AG09319 (cell line): ENCODE measurements at regions not wholly inside any gene's neighbourhood (a gene's known extent, or its start where the extent isn't known, plus 50 kb on each side); places are given as distances from the start of the nearest gene placed in this dataset.

Experiments used
- DNase-seq: peaks from one replicate; pipeline ENCODE4 v3.0.0-alpha.2; 2010; ENCODE audit warnings: low read depth; ENCODE audit errors: extremely low read depth
- TF ChIP-seq, protein P1 (sequence below): IDR thresholded peaks from 2 replicates; pipeline ENCODE4 v1.5.1; 2011; ENCODE audit warnings: low read depth, mild to moderate bottlenecking, inconsistent platforms, low read length, moderate library complexity

DNA sequence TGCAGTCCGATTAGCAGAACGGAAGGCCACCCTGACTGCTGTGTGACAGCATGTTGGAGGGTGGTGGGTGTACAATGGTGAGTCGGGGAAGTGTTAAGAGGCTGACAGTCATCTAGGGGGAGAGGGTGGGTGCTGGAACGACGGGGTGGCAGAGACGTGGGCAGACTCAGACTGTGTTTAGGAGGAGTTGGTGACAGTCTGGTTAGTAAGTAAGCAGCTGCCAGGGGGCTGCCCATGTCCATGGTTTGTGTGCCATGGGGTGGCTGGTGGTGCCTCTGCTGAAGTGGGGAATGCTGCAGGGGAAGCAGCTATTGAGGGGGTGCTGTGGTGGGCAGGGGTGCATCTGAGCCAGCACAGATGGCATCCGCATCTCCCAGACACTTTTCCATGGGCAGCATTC is 51.3 kb upstream of the BOD1 start:
- no peak for DNase-seq
- TF ChIP-seq, protein P1, sequence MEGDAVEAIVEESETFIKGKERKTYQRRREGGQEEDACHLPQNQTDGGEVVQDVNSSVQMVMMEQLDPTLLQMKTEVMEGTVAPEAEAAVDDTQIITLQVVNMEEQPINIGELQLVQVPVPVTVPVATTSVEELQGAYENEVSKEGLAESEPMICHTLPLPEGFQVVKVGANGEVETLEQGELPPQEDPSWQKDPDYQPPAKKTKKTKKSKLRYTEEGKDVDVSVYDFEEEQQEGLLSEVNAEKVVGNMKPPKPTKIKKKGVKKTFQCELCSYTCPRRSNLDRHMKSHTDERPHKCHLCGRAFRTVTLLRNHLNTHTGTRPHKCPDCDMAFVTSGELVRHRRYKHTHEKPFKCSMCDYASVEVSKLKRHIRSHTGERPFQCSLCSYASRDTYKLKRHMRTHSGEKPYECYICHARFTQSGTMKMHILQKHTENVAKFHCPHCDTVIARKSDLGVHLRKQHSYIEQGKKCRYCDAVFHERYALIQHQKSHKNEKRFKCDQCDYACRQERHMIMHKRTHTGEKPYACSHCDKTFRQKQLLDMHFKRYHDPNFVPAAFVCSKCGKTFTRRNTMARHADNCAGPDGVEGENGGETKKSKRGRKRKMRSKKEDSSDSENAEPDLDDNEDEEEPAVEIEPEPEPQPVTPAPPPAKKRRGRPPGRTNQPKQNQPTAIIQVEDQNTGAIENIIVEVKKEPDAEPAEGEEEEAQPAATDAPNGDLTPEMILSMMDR = no peak

DNA sequence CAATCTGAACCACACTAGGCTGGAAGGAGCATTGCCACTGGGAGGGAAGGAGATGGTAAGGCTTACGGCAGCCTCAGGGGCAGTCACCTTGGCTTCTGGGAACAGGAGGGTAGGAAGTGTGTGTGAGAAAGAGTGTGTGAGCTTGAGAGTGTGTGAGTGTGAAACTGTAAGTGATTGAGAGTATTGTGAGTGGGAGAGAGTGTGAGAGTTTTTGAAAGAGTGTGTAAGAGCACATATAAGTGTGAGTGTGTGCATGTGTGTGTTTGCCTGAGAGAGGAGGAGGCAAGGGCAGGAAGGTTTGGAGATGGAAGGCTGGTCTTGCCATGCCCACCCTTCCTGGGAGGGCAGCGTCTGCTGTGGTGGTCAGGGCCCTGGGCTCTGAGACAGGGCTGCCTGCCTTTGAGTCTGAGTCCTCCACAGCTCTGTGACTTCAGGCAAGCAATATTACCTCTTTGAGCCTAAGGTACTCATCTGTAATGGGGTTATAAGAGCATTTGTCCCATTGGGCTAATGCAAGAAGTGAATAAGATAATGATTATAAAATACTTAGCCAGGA is 51.9 kb upstream of the BOD1 start:
- TF ChIP-seq, protein P1 = no peak
- no peak for DNase-seq

DNA sequence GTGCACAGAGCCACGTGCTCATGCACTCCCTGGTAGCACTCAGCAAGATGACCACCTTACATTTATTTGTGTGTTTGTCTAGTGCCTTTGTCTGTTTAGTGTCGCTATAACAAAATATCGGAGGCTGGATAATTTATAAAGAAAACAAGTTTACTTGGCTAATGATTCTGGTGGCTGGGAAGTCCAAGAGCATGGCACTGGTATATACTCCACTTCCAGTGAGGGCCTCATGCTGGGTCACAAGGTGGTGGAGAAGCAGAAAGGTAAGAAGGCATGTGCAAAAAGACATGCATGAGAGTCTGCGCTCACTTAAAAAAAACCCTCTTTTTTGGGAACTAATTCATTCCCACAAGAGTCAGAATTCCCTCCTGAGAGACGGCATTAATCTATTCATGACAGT is 52.5 kb upstream of the BOD1 start:
- no peak for DNase-seq
- TF ChIP-seq, protein P1 = no peak

DNA sequence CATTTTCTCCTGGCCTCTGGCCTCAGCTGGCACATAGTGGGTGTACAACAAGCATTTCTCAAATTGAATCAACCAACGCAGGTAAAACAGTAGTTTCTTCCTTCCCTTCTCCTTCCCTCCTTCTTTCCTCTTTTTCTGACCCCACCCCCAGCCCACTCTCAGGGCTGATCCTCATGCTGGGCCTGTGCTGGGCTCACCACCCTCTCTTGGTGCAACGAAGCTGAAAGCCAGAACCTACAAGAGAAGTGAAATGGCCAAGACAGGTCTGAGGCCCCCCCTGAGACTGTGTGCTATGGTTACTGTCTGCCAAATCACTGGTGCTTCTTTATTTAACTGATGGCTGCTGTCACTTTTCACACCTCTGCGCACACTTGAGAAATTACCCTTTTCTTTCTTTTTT is 53.0 kb upstream of the BOD1 start:
- TF ChIP-seq, protein P1 = no peak

DNA sequence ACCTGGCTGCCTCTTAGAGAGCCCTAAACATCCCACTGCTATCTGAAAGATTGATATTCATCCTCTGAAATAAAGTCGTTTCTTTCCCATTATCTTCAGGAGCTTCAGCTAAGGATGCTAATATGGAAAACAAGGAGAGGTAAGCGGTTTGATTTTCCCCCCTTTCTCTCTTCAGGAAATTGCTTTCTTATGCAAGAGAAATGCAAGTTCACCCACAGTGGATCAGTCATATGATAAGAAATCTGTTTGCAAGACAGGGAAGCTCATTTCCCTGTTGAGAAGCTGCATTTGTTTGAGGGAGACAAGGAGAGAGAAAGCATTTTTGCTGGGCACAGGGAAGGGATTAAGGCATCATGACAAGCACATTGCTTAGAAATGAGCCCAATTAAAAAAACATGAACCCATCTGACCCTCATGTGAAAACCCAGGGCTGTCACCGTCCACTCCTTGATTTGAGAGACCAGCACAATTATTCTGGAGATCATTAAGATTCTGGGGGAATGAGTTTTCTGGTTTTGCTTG is 53.7 kb upstream of the BOD1 start:
- TF ChIP-seq, protein P1 = no peak
- no peak for DNase-seq

More for the DNA sequence above, 53.0 kb upstream of the BOD1 start:
- no peak for DNase-seq

DNA sequence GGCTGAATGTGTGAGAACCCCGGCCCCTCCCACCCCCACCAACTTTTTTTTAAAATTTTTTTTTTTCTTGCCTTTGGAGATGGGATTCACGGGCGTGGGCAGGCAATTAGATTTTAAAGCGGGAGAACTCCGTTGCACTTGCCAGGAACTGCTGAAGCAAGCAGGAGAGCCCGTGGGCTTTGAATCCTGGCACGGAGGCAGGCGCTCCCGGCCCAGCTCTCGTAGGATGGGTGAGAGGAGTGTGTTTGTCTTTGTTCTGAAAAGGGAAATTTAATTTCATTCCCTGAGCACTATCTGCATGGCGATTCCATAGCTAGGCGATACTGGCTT is 54.3 kb upstream of the BOD1 start:
- no peak for DNase-seq
- TF ChIP-seq, protein P1 = no peak

DNA sequence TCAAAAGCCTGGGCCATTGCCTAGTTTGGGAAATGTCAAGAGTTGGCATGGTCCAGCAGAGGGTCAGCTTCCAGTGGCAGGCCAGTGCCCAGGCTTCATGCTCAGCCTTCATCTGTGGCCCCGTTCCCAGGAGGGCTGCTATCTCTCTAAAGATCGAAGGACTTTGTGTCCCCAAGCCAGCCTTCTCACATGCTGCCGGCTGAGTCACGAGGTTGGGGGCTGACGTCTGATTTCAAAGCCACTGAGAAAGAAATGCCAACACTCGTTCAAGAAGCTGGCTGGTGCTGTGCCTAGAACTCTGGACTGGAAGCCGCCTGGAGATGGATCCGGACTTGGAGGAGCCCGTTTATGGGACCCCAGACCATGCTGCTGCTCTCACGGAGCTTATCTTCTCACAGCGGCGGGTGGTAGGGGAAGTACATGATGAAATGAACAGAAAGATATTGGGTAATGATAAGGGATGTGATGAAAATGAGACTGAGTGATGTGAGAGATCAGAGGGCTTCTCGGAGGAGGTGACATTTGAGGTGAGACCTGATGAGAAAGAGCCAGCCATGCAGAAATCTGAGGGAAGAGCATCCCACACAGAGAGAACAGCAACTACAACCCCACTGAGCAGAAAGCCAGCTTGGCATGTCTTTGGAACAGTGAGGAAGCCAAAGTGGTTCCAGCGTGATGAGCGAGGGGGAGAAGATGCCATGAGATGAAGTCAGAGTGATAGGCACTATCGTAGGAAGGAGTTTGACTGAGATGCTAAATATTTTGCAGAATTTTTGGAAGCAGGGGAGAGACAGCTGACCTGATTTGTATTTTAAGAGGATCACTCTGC is 54.9 kb upstream of the BOD1 start:
- TF ChIP-seq, protein P1 = no peak

More for the DNA sequence above, 54.9 kb upstream of the BOD1 start:
- DNase-seq = no peak
